Tibial nerve (tissue), 4 donors: ENCODE measurements at regions not wholly inside any gene's neighbourhood (a gene's known extent, or its start where the extent isn't known, plus 50 kb on each side); places are given as distances from the start of the nearest gene placed in this dataset.

Source experiments
- DNase-seq, 2 donors: peaks; one replicate each; pipeline ENCODE4 v3.0.0-alpha.2; 2019; ENCODE audit warnings: low spot score in 2 of 2
- H3K27ac ChIP-seq, 4 donors: fragments of 200-600 bp; sonication (generic) in 3 of 4; one replicate each; pipeline ENCODE4 v1.5.1; 2017 to 2019; ENCODE audit warnings: mild to moderate bottlenecking in 1 of 4
- H3K27me3 ChIP-seq, 2 donors: fragments of 200-600 bp; sonication (generic) in 1 of 2; one replicate each; pipeline versions ENCODE4 v1.5.1 to v1.6.0; 2017 to 2019
- H3K36me3 ChIP-seq, 3 donors: fragments of 200-600 bp; sonication (generic); one replicate each; pipeline ENCODE4 v1.5.1; 2018 to 2019
- H3K4me1 ChIP-seq, 4 donors: fragments of 200-600 bp; sonication (generic) in 3 of 4; one replicate each; pipeline ENCODE4 v1.5.1; 2017 to 2019
- H3K4me3 ChIP-seq, 4 donors: fragments of 200-600 bp; sonication (generic) in 3 of 4; one replicate each; pipeline ENCODE4 v1.5.1; 2017 to 2019; ENCODE audit warnings: mild to moderate bottlenecking in 1 of 4, moderate library complexity in 1 of 4
- H3K9me3 ChIP-seq, 4 donors: fragments of 200-600 bp; sonication (generic) in 3 of 4; one replicate each; pipeline ENCODE4 v1.5.1; 2017 to 2019
- CTCF ChIP-seq, 5 experiments: fragments of 200-600 bp in 3 of 5; fragments of 450-650 bp in 2 of 5; sonication (generic) in 3 of 5; IDR thresholded peaks; one replicate each; pipeline ENCODE4 v1.5.1; 2016 to 2019; ENCODE audit warnings: antibody characterized with exemption in 5 of 5, mild to moderate bottlenecking in 3 of 5, moderate library complexity in 2 of 5
- EP300 ChIP-seq, 2 donors: sonication (generic); formaldehyde crosslinking; IDR thresholded peaks; one replicate each; pipeline ENCODE4 v1.6.1; 2017; ENCODE audit warnings: antibody characterized with exemption in 2 of 2, mild to moderate bottlenecking in 1 of 2
- POLR2A ChIP-seq, 2 donors: fragments of 450-650 bp; IDR thresholded peaks; one replicate each; pipeline ENCODE4 v1.6.1; 2017; ENCODE audit warnings: antibody characterized with exemption in 2 of 2, mild to moderate bottlenecking in 2 of 2, moderate library complexity in 2 of 2
- WGBS, 2 donors: methylation state at CpG; one replicate each; pipeline ENCODE4 v1.1.5; 2018; 5-methylcytosine and 5-hydroxymethylcytosine counted together

GRCh38 chr3:115450036-115450435 is 173.3 kb upstream of the GAP43 start:
- no peaks in the 10 kb centered on the region for H3K27me3 ChIP-seq
- no peaks in the 10 kb centered on the region for H3K36me3 ChIP-seq
- TF ChIP-seq EP300 (IDR thresholded peaks at IDR 0.05) (no peak), POLR2A (IDR thresholded peaks at IDR 0.05) (no peak)
- WGBS, 2 donors: 50% methylated on average over 4 of the region's 4 CpGs
- no peaks in the 10 kb centered on the region for H3K4me1 ChIP-seq
- no peak overlapping the region for H3K4me3 ChIP-seq
- H3K27ac ChIP-seq: no peak overlapping the region
- H3K9me3 ChIP-seq: peaks cover 0 to 3% (median 0%) of the 10 kb centered on the region in 4 donors
- no peak for DNase-seq

- Histone ChIP-seq H3K27ac (no peak overlapping the region), H3K4me1 (no peaks in the 10 kb centered on the region), H3K27me3 (no peaks in the 10 kb centered on the region), H3K36me3 (no peaks in the 10 kb centered on the region), H3K9me3 (peaks cover 0 to 8% (median 2%) of the 10 kb centered on the region in 4 donors), H3K4me3 (no peak overlapping the region)
- DNase-seq: no peak
- TF ChIP-seq POLR2A (IDR thresholded peaks at IDR 0.05) (no peak), EP300 (IDR thresholded peaks at IDR 0.05) (no peak), CTCF (IDR thresholded peaks at IDR 0.05) (no peak)
- WGBS, 2 donors: 59 to 70% methylated on average over 2 of the region's 2 CpGs
Observed at GRCh38 chr3:115464036-115464435, 159.3 kb upstream of the GAP43 start.

- H3K4me3 ChIP-seq: no peak overlapping the region
- H3K9me3 ChIP-seq: no peaks in the 10 kb centered on the region
- H3K36me3 ChIP-seq: no peaks in the 10 kb centered on the region
- 28 to 29% methylated on average over 3 of the region's 3 CpGs for WGBS, 2 donors
- no peaks in the 10 kb centered on the region for H3K27me3 ChIP-seq
- no peak for DNase-seq
- TF ChIP-seq CTCF (IDR thresholded peaks at IDR 0.05): no peak
- TF ChIP-seq POLR2A (IDR thresholded peaks at IDR 0.05): no peak
- no peak for TF ChIP-seq EP300 (IDR thresholded peaks at IDR 0.05)
- no peak overlapping the region for H3K27ac ChIP-seq
- H3K4me1 ChIP-seq: no peaks in the 10 kb centered on the region
Observed at GRCh38 chr3:115469649-115470048, 153.7 kb upstream of the GAP43 start.

GRCh38 chr3:115470254-115470653 is 153.1 kb upstream of the GAP43 start:
- no peak for TF ChIP-seq CTCF (IDR thresholded peaks at IDR 0.05)
- TF ChIP-seq POLR2A (IDR thresholded peaks at IDR 0.05): no peak
- Histone ChIP-seq H3K4me3 (no peak overlapping the region), H3K4me1 (no peaks in the 10 kb centered on the region), H3K27me3 (no peaks in the 10 kb centered on the region), H3K9me3 (no peaks in the 10 kb centered on the region), H3K27ac (no peak overlapping the region), H3K36me3 (no peaks in the 10 kb centered on the region)
- WGBS, 2 donors: 65 to 79% methylated on average over 3 of the region's 3 CpGs
- no peak for DNase-seq

- H3K4me3 ChIP-seq: no peak overlapping the region
- H3K27ac ChIP-seq: no peak overlapping the region
- no peak for DNase-seq
- TF ChIP-seq CTCF (IDR thresholded peaks at IDR 0.05) (no peak), POLR2A (IDR thresholded peaks at IDR 0.05) (no peak), EP300 (IDR thresholded peaks at IDR 0.05) (no peak)
- WGBS, 2 donors: 78 to 86% methylated on average over 9 of the region's 9 CpGs
- no peaks in the 10 kb centered on the region for H3K27me3 ChIP-seq
- no peaks in the 10 kb centered on the region for H3K36me3 ChIP-seq
- H3K4me1 ChIP-seq: no peaks in the 10 kb centered on the region
- H3K9me3 ChIP-seq: no peaks in the 10 kb centered on the region
Observed at GRCh38 chr3:115475178-115476041, 147.9 kb upstream of the GAP43 start.
